Ishikawa (cell line): ENCODE measurements at regions not wholly inside any gene's neighbourhood (a gene's known extent, or its start where the extent isn't known, plus 50 kb on each side); places are given as distances from the start of the nearest gene placed in this dataset.

Experiments
- CEBPB ChIP-seq: IDR thresholded peaks from 2 replicates; pipeline ENCODE4 v1.6.1; 2012
- CREB1 ChIP-seq: IDR thresholded peaks from 2 replicates; pipeline ENCODE4 v1.6.1; 2012; ENCODE audit warnings: low read depth
- EP300 ChIP-seq: IDR thresholded peaks from 2 replicates; pipeline ENCODE4 v1.6.1; 2012; ENCODE audit warnings: borderline replicate concordance
- TAF1 ChIP-seq: IDR thresholded peaks from 2 replicates; pipeline ENCODE4 v1.6.1; 2012; ENCODE audit warnings: low read depth, mild to moderate bottlenecking
- YY1 ChIP-seq: IDR thresholded peaks from 2 replicates; pipeline ENCODE4 v1.6.1; 2012; ENCODE audit warnings: low read depth
- ZBTB7A ChIP-seq: IDR thresholded peaks from 2 replicates; pipeline ENCODE4 v1.6.1; 2012; ENCODE audit warnings: low read depth
- TF ChIP-seq, protein P1 (sequence below): IDR thresholded peaks from 2 replicates; pipeline ENCODE4 v1.6.1; 2012
- TF ChIP-seq, protein P2 (sequence below): IDR thresholded peaks from 2 replicates; pipeline ENCODE4 v1.6.1; 2012

DNA sequence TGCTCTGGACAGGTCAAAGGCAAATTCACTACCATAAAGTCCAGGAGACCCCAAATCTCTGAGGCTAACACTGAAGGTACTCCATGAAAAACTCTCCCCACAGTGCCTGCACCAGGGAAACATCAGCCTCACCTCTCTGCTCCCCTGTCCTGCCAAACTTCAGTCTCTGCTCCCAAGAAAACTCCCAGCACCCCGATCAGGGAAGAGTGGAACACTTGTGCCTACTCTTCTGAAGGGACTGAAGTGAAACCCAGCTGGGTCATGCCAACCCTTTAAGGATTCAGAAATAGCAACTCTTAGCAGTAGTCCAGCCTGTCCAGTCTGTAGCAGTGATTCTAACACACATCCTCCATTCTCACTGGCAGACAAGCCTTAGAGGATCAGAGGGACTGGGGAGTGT is 124.2 kb downstream of the FAM174B start:
- TF ChIP-seq TAF1 (no peak), YY1 (no peak), EP300 (no peak), CREB1 (no peak), ZBTB7A (no peak), CEBPB (no peak)
- TF ChIP-seq, protein P1, sequence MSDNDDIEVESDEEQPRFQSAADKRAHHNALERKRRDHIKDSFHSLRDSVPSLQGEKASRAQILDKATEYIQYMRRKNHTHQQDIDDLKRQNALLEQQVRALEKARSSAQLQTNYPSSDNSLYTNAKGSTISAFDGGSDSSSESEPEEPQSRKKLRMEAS: no peak
- TF ChIP-seq, protein P2, sequence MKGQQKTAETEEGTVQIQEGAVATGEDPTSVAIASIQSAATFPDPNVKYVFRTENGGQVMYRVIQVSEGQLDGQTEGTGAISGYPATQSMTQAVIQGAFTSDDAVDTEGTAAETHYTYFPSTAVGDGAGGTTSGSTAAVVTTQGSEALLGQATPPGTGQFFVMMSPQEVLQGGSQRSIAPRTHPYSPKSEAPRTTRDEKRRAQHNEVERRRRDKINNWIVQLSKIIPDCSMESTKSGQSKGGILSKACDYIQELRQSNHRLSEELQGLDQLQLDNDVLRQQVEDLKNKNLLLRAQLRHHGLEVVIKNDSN: no peak
